ENCODE measurements at regions not wholly inside any gene's neighbourhood (a gene's known extent, or its start where the extent isn't known, plus 50 kb on each side); places are given as distances from the start of the nearest gene placed in this dataset.

- WGBS, 5 donors = 61 to 93% (median 86%) methylated on average over 1 of the region's 1 CpG
- intact Hi-C loops (cut with DNase I; ENCODE audit: low total_unique reads) = no loop called here
- Histone ChIP-seq H3K27ac (no peak overlapping the region), H3K36me3 (no peaks in the 10 kb centered on the region), H3K4me3 (no peak overlapping the region), H3K27me3 (no peaks in the 10 kb centered on the region), H3K9me3 (peaks cover 7 to 30% (median 20%) of the 10 kb centered on the region in 4 donors), H3K4me1 (no peaks in the 10 kb centered on the region)
- TF ChIP-seq POLR2AphosphoS5 (IDR thresholded peaks at IDR 0.05) (no peak), EP300 (IDR thresholded peaks at IDR 0.05) (no peak), POLR2A (IDR thresholded peaks at IDR 0.05) (no peak), CTCF (IDR thresholded peaks at IDR 0.05) (no peak)
- no peak for DNase-seq
Measured at GRCh38 chr2:237150186-237150585, 64.5 kb downstream of the COPS8 start.

GRCh38 chr2:237150831-237151375 is 65.2 kb downstream of the COPS8 start:
- H3K27ac ChIP-seq = no peak overlapping the region
- DNase-seq = no peak
- intact Hi-C loops (cut with DNase I; ENCODE audit: low total_unique reads) = no loop called here
- H3K4me3 ChIP-seq = no peak overlapping the region
- WGBS, 5 donors = 83 to 93% (median 89%) methylated on average over 5 to 6 of the region's 6 CpGs
- no peaks in the 10 kb centered on the region for H3K36me3 ChIP-seq
- H3K27me3 ChIP-seq = no peaks in the 10 kb centered on the region
- H3K9me3 ChIP-seq = peaks cover 7 to 24% (median 20%) of the 10 kb centered on the region in 4 donors
- H3K4me1 ChIP-seq = peaks cover 0 to 7% (median 2%) of the 10 kb centered on the region in 4 donors
- TF ChIP-seq CTCF (IDR thresholded peaks at IDR 0.05) (no peak), POLR2AphosphoS5 (IDR thresholded peaks at IDR 0.05) (no peak), EP300 (IDR thresholded peaks at IDR 0.05) (no peak), POLR2A (IDR thresholded peaks at IDR 0.05) (no peak)

DNA sequence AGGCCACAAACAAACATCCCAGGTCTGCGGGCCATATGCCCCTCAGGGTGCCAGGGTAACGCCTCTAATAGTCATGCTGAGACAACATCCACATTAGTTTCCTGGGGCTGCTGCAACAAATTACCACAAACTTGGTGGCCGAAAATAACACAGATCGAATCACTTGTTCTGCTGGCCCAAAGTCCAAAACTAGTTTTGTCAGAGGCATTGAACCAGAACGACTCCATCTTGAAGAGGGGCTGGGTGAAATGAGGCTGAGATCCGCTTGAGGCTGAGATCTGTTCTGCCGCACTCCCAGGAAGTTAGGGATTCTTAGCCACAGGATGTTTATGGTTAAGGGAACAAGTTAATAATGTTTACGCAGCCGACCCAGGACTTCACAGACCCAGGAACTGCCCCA is 66.7 kb downstream of the COPS8 start:
- no peaks in the 10 kb centered on the region for H3K36me3 ChIP-seq
- intact Hi-C loops (cut with DNase I; ENCODE audit: low total_unique reads) = no loop called here
- peaks cover 0 to 6% (median 0%) of the 10 kb centered on the region in 3 donors for H3K27me3 ChIP-seq
- TF ChIP-seq POLR2AphosphoS5 (IDR thresholded peaks at IDR 0.05) (no peak), EP300 (IDR thresholded peaks at IDR 0.05) (no peak), POLR2A (IDR thresholded peaks at IDR 0.05) (no peak), CTCF (IDR thresholded peaks at IDR 0.05) (no peak)
- 54 to 79% (median 71%) methylated on average over 8 to 9 of the region's 9 CpGs for WGBS, 5 donors
- DNase-seq = no peak
- peaks cover 4 to 11% (median 8%) of the 10 kb centered on the region in 4 donors for H3K9me3 ChIP-seq
- H3K4me3 ChIP-seq = no peak overlapping the region
- no peak overlapping the region for H3K27ac ChIP-seq
- H3K4me1 ChIP-seq = peaks cover 0 to 21% (median 10%) of the 10 kb centered on the region in 4 donors

DNA sequence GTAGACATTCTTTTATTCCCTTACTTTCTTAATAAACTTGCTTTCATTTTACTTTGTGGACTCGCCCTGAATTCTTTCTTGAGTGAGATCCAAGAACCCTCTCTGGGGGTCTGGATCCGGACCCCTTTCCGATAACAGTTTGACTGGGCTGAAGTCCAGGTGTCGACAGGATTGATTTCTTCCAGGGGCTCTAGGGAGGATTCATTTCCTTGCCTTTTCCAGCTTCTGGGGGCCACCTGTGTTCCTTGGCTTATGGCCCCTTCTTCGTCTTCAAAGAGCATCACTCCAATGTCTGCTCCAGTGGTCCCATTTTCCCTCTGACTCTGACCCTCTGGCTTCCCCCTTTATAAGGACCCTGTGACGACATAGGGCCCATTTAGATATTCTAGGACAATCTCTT is 67.5 kb downstream of the COPS8 start:
- peaks cover 0 to 21% (median 10%) of the 10 kb centered on the region in 4 donors for H3K4me1 ChIP-seq
- DNase-seq = no peak
- 81 to 87% (median 84%) methylated on average over 6 of the region's 6 CpGs for WGBS, 5 donors
- intact Hi-C loops (cut with DNase I; ENCODE audit: low total_unique reads) = no loop called here
- H3K27me3 ChIP-seq = peaks cover 0 to 6% (median 0%) of the 10 kb centered on the region in 3 donors
- TF ChIP-seq POLR2A (IDR thresholded peaks at IDR 0.05) (no peak), CTCF (IDR thresholded peaks at IDR 0.05) (no peak), POLR2AphosphoS5 (IDR thresholded peaks at IDR 0.05) (no peak)
- H3K4me3 ChIP-seq = no peak overlapping the region
- H3K27ac ChIP-seq = no peak overlapping the region
- H3K36me3 ChIP-seq = no peaks in the 10 kb centered on the region
- H3K9me3 ChIP-seq = peaks cover 0 to 3% (median under 1%) of the 10 kb centered on the region in 4 donors

All from stomach (tissue), 8 donors.